ENCODE measurements at regions not wholly inside any gene's neighbourhood (a gene's known extent, or its start where the extent isn't known, plus 50 kb on each side); places are given as distances from the start of the nearest gene placed in this dataset.

DNA sequence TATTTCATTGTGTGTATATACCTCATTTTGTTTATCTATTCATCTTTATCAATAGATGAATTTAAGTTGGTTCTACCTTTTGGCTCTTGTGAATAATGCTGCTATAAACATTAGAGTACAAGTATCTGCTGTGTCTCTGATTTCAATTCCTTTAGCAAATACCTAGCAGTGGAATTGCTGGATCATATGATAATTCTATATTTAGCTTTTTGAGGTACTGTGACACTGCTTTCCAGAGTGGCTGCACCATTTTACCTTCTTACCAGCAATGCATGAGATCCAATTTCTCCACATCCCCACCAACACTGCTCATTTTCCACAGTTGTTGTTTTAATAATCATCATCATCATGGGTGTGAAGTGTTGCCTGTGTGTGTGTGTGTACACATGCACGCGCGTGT is 182.3 kb downstream of the MBOAT1 start:
- no peak for TF ChIP-seq POLR2A (IDR thresholded peaks at IDR 0.05)
- no peak for TF ChIP-seq CTCF (IDR thresholded peaks at IDR 0.05)
